ENCODE measurements at regions not wholly inside any gene's neighbourhood (a gene's known extent, or its start where the extent isn't known, plus 50 kb on each side); places are given as distances from the start of the nearest gene placed in this dataset.

DNA sequence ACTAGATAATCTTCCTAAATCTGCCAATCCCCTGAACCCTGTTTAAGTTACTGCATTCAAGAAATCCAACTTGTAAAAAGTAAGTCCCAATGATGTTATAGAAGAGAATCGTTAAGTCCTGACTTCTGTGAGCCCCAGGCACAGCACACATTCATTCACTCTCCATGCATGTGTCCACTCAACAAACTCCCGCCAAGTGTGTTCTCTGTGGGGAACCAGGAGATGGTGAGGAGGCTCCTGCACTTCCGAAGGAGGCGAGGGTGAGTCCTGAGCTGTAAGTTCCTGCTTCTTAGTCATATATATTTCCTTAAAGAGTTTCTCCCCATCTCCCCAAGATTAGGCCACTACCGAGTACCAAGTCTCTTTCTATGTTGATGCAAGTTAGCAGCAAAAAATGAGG, 635.0 kb upstream of the ID2 start:
- Mint-ChIP-seq H3K4me3 (ENCODE audit: unreplicated experiment) (no peak overlapping the region), H3K27ac (ENCODE audit: unreplicated experiment) (no peak overlapping the region), H3K27me3 (ENCODE audit: insufficient read depth, unreplicated experiment) (peaks cover 6% of the 10 kb centered on the region), H3K4me1 (ENCODE audit: low read depth, unreplicated experiment) (no peaks in the 10 kb centered on the region), H3K36me3 (ENCODE audit: insufficient read depth, unreplicated experiment) (no peaks in the 10 kb centered on the region), H3K9me3 (ENCODE audit: unreplicated experiment) (peaks cover 5% of the 10 kb centered on the region)
- TF ChIP-seq, protein P1, sequence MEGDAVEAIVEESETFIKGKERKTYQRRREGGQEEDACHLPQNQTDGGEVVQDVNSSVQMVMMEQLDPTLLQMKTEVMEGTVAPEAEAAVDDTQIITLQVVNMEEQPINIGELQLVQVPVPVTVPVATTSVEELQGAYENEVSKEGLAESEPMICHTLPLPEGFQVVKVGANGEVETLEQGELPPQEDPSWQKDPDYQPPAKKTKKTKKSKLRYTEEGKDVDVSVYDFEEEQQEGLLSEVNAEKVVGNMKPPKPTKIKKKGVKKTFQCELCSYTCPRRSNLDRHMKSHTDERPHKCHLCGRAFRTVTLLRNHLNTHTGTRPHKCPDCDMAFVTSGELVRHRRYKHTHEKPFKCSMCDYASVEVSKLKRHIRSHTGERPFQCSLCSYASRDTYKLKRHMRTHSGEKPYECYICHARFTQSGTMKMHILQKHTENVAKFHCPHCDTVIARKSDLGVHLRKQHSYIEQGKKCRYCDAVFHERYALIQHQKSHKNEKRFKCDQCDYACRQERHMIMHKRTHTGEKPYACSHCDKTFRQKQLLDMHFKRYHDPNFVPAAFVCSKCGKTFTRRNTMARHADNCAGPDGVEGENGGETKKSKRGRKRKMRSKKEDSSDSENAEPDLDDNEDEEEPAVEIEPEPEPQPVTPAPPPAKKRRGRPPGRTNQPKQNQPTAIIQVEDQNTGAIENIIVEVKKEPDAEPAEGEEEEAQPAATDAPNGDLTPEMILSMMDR (IDR thresholded peaks at IDR 0.05; ENCODE audit: insufficient read depth in 1 of 2, low read depth in 1 of 2, low read length in 1 of 2, severe bottlenecking in 1 of 2, unreplicated experiment in 1 of 2): no peak
- Histone ChIP-seq H3K4me1 (no peaks in the 10 kb centered on the region), H3K4me3 (ENCODE audit: low read depth, low read length) (no peak overlapping the region), H3K27me3 (replicated peaks; ENCODE audit: control insufficient read depth, insufficient read depth, low read length) (no peaks in the 10 kb centered on the region; the same call in 1 of the 2 replicates), H3K9me3 (no peaks in the 10 kb centered on the region), H3K36me3 (ENCODE audit: control insufficient read depth, insufficient read depth, low read length) (no peaks in the 10 kb centered on the region)
- intact Hi-C loops (cut with micrococcal nuclease; ENCODE audit: unreplicated experiment): no loop called here
- CTCF ChIA-PET: no interaction called here
- POLR2A ChIA-PET: no interaction called here
- BruUV-seq (replicated peaks): no TSS peak
- no peak for DNase-seq

GRCh38 chr2:8049176-8049575, 632.7 kb upstream of the ID2 start:
- ChIA-PET POLR2A (no interaction called here), CTCF (no interaction called here)
- no peaks in the 10 kb centered on the region for H3K9me3 ChIP-seq
- BruUV-seq (replicated peaks): no TSS peak
- intact Hi-C loops (cut with micrococcal nuclease; ENCODE audit: unreplicated experiment): no loop called here
- no peaks in the 10 kb centered on the region for H3K4me1 ChIP-seq
- no peaks in the 10 kb centered on the region for H3K9me3 Mint-ChIP-seq (ENCODE audit: unreplicated experiment)
- H3K27me3 Mint-ChIP-seq (ENCODE audit: insufficient read depth, unreplicated experiment): peaks cover 6% of the 10 kb centered on the region
- no peaks in the 10 kb centered on the region; the same call in 1 of the 2 replicates for H3K27me3 ChIP-seq (replicated peaks; ENCODE audit: control insufficient read depth, insufficient read depth, low read length)
- no peaks in the 10 kb centered on the region for H3K36me3 Mint-ChIP-seq (ENCODE audit: insufficient read depth, unreplicated experiment)
- no peak overlapping the region for H3K27ac Mint-ChIP-seq (ENCODE audit: unreplicated experiment)
- no peak for DNase-seq
- no peaks in the 10 kb centered on the region for H3K36me3 ChIP-seq (ENCODE audit: control insufficient read depth, insufficient read depth, low read length)
- H3K4me3 Mint-ChIP-seq (ENCODE audit: unreplicated experiment): no peak overlapping the region
- no peak overlapping the region for H3K4me3 ChIP-seq (ENCODE audit: low read depth, low read length)
- H3K4me1 Mint-ChIP-seq (ENCODE audit: low read depth, unreplicated experiment): no peaks in the 10 kb centered on the region
- TF ChIP-seq, protein P1 (IDR thresholded peaks at IDR 0.05; ENCODE audit: insufficient read depth in 1 of 2, low read depth in 1 of 2, low read length in 1 of 2, severe bottlenecking in 1 of 2, unreplicated experiment in 1 of 2): no peak

DNA sequence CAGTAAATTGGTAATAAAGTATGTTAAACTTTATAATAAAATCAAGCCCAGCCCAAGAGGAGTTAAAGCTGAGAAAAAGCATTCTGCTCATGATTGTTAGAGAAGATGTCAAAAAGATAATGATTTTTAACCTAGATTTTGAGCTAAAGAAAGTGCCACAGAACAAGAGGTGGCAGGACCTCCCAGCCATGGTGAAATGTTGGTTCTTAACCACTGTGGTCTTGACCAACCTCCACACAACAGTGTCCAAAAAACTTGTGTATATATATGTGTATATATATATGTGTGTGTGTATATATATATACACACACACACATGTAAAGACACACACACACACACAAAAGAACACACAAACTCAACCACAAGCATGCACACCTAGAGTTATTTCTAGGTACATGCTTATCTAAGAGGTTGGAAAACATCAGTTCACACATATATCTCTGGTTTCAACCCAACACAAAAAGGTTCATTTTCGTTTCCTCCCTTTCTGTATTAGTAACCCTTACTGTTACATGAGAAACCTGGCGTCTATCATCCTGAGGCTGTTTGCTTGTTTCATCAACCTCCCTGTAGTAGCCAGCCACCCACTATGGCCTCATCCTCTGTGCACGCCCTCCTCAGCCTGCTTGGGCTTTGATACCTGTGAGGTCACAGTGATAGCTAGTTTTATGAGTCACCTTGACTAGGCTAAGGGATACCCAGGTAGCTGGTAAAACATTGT, 631.8 kb upstream of the ID2 start:
- no peak overlapping the region for H3K4me3 ChIP-seq (ENCODE audit: low read depth, low read length)
- H3K4me1 ChIP-seq: no peaks in the 10 kb centered on the region
- ChIA-PET POLR2A (no interaction called here), CTCF (no interaction called here)
- Mint-ChIP-seq H3K9me3 (ENCODE audit: unreplicated experiment) (no peaks in the 10 kb centered on the region), H3K36me3 (ENCODE audit: insufficient read depth, unreplicated experiment) (no peaks in the 10 kb centered on the region), H3K4me1 (ENCODE audit: low read depth, unreplicated experiment) (no peaks in the 10 kb centered on the region), H3K27me3 (ENCODE audit: insufficient read depth, unreplicated experiment) (peaks cover 6% of the 10 kb centered on the region), H3K27ac (ENCODE audit: unreplicated experiment) (no peak overlapping the region), H3K4me3 (ENCODE audit: unreplicated experiment) (no peak overlapping the region)
- DNase-seq: no peak
- intact Hi-C loops (cut with micrococcal nuclease; ENCODE audit: unreplicated experiment): no loop called here
- H3K36me3 ChIP-seq (ENCODE audit: control insufficient read depth, insufficient read depth, low read length): no peaks in the 10 kb centered on the region
- no peaks in the 10 kb centered on the region for H3K9me3 ChIP-seq
- no TSS peak for BruUV-seq (replicated peaks)
- TF ChIP-seq, protein P1 (IDR thresholded peaks at IDR 0.05; ENCODE audit: insufficient read depth in 1 of 2, low read depth in 1 of 2, low read length in 1 of 2, severe bottlenecking in 1 of 2, unreplicated experiment in 1 of 2): no peak
- H3K27me3 ChIP-seq (replicated peaks; ENCODE audit: control insufficient read depth, insufficient read depth, low read length): no peaks in the 10 kb centered on the region; the same call in 1 of the 2 replicates

Data from Caco-2 (cell line).